SK-N-MC (cell line): ENCODE measurements at regions not wholly inside any gene's neighbourhood (a gene's known extent, or its start where the extent isn't known, plus 50 kb on each side); places are given as distances from the start of the nearest gene placed in this dataset.
A peak's percentile ranks its signal among the peaks of the same experiment; 100 is the strongest.

Experiments
- DNase-seq: peaks from one replicate; pipeline ENCODE4 v3.0.0-alpha.2; 2011; ENCODE audit warnings: low read depth, low spot score
- H3K27ac ChIP-seq: fragments of 200-600 bp; sonication (generic); 2 replicates; pipeline ENCODE4 v1.5.1; 2016; ENCODE audit warnings: mixed run types
- H3K36me3 ChIP-seq: fragments of 200-600 bp; sonication (generic); 2 replicates; pipeline ENCODE4 v1.6.1; 2017; ENCODE audit warnings: antibody characterized with exemption, low read length, mixed read lengths; ENCODE audit not compliant: insufficient read depth
- H3K4me3 ChIP-seq: fragments of 200-600 bp; sonication (generic); 2 replicates; pipeline ENCODE4 v1.5.1; 2016
- H3K9ac ChIP-seq: fragments of 200-600 bp; sonication (generic); 2 replicates; pipeline ENCODE4 v1.8.0; 2017; ENCODE audit warnings: mixed run types, mixed read lengths; ENCODE audit not compliant: insufficient read length
- H3K9me3 ChIP-seq: fragments of 200-600 bp; sonication (generic); 2 replicates; pipeline ENCODE4 v1.6.1; 2017; ENCODE audit warnings: low read depth, mild to moderate bottlenecking, antibody characterized with exemption, low read length, moderate library complexity, mixed read lengths
- EZH2 ChIP-seq: fragments of 200-600 bp; sonication (generic); IDR thresholded peaks from one replicate; pipeline ENCODE4 v1.6.1; 2017; ENCODE audit warnings: antibody characterized with exemption
- FOXP2 ChIP-seq: optimal IDR thresholded peaks from 2 replicates; pipeline ENCODE3; 2011; ENCODE audit warnings: mild to moderate bottlenecking, moderate library complexity; ENCODE audit not compliant: insufficient read depth; ENCODE audit errors: extremely low read length, control extremely low read depth
- POLR2AphosphoS5 ChIP-seq: IDR thresholded peaks from 2 replicates; pipeline ENCODE4 v1.6.1; 2012; ENCODE audit warnings: mild to moderate bottlenecking, low read depth, low read length, borderline replicate concordance

- no peak overlapping the region for H3K4me3 ChIP-seq
- no peak overlapping the region for H3K9ac ChIP-seq
- TF ChIP-seq EZH2 (no peak), POLR2AphosphoS5 (no peak), FOXP2 (no peak)
- no peaks in the 10 kb centered on the region for H3K36me3 ChIP-seq
- H3K9me3 ChIP-seq, result no peaks in the 10 kb centered on the region
- DNase-seq, result no peak
- no peak overlapping the region for H3K27ac ChIP-seq
Observed at GRCh38 chr1:57748719-57749118, 324.9 kb upstream of the DAB1 start.

DNA sequence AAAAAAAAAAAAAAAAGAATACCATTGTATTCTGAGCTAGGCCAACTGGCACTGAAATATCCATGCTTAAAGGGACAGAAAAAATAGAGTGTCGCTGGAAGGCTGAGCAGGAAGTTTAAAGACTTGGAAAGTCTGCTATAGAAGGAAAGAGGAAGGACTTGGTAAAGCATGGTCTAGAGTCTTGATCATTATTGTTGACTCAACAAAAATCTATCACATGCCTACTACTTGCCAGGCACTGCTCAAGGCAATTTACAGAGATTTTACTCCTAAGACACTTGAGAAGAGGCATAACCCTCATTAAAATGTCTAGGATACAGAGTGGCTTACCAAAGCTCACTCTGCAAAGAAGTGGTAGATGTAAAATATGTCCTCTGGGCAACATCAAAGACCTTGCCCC, 324.0 kb upstream of the DAB1 start:
- H3K4me3 ChIP-seq, result no peak overlapping the region
- H3K9me3 ChIP-seq, result no peaks in the 10 kb centered on the region
- H3K9ac ChIP-seq, result no peak overlapping the region
- no peaks in the 10 kb centered on the region for H3K36me3 ChIP-seq
- TF ChIP-seq POLR2AphosphoS5, result no peak
- no peak for TF ChIP-seq FOXP2
- no peak for TF ChIP-seq EZH2
- peak; percentile 30 for DNase-seq
- H3K27ac ChIP-seq, result no peak overlapping the region

GRCh38 chr1:57741521-57741920, 317.7 kb upstream of the DAB1 start:
- TF ChIP-seq FOXP2, result no peak
- no peak for TF ChIP-seq EZH2
- TF ChIP-seq POLR2AphosphoS5, result no peak
- H3K36me3 ChIP-seq, result no peaks in the 10 kb centered on the region
- no peaks in the 10 kb centered on the region for H3K9me3 ChIP-seq
- H3K4me3 ChIP-seq, result no peak overlapping the region
- no peak overlapping the region for H3K9ac ChIP-seq
- no peak overlapping the region for H3K27ac ChIP-seq
- no peak for DNase-seq

GRCh38 chr1:57736940-57737339, 313.1 kb upstream of the DAB1 start:
- H3K9ac ChIP-seq, result no peak overlapping the region
- no peaks in the 10 kb centered on the region for H3K36me3 ChIP-seq
- no peak for DNase-seq
- no peak overlapping the region for H3K27ac ChIP-seq
- H3K4me3 ChIP-seq, result no peak overlapping the region
- TF ChIP-seq EZH2, result no peak
- no peak for TF ChIP-seq POLR2AphosphoS5
- no peak for TF ChIP-seq FOXP2
- H3K9me3 ChIP-seq, result no peaks in the 10 kb centered on the region

DNA sequence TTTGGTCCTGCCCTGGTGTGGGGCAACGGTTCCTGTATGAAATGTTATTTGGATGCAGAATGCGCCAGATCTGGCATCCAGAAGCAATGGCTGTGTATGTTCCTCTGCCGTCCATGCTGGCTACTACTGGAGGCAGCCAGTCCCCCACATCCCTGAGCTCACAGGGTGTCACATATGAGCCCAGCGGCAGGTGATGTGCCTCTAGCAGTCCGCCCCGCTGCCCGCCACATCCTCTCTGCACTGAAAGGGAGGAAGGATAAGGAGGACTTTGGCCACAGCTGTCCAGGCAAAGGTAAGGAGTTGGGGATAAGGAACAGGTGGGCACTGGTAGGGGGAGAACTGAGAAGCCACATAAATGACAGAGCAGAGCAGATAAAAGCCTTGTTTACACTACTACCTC, 305.3 kb upstream of the DAB1 start:
- no peak for DNase-seq
- H3K9me3 ChIP-seq, result no peaks in the 10 kb centered on the region
- TF ChIP-seq POLR2AphosphoS5 (no peak), FOXP2 (no peak), EZH2 (no peak)
- H3K9ac ChIP-seq, result no peak overlapping the region
- H3K36me3 ChIP-seq, result no peaks in the 10 kb centered on the region
- no peak overlapping the region for H3K4me3 ChIP-seq
- H3K27ac ChIP-seq, result no peak overlapping the region

DNA sequence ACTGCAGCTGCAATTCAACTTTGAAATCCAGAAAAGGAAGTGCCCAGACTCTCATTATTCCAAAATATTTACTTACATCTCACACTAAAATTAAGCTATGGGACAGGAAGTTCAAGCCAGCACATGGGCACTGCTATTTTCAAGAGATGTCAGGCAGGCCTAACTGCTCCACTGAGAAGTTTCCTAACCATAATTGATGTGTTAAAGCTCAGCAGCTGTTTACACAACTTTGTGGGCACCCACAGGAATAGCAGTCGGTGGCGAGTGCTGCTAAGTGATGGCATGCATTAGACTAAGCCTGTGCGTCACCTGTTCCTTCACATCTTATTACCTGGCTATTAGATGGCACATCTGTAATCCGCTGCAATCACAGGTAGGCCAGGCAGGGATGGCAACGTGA, 303.3 kb upstream of the DAB1 start:
- no peak for TF ChIP-seq FOXP2
- TF ChIP-seq POLR2AphosphoS5, result no peak; the same call in 1 of the 2 replicates
- DNase-seq, result peak; percentile 57
- H3K4me3 ChIP-seq, result no peak overlapping the region
- H3K9me3 ChIP-seq, result no peaks in the 10 kb centered on the region
- peak overlapping the region; percentile 65 for H3K27ac ChIP-seq
- H3K9ac ChIP-seq, result no peak overlapping the region
- no peaks in the 10 kb centered on the region for H3K36me3 ChIP-seq

DNA sequence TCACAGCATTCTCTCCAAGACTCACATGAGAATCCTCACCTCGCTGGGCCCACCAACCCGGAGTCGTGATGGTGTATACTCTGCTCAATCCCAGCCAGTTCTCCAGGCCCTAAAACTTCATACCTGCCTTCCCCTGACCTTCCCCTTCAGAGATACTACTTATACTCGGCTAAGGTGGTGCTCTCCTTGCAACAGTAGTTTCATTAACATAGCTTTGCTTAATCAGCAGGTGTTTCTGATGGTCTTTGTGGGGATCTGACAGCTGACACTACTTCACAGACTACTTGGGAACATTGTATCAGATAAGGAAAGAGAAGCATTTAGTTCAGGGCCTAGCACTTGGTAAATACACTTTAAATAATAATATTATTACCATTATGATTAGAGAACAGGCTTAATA, 301.5 kb upstream of the DAB1 start:
- no peak overlapping the region for H3K4me3 ChIP-seq
- H3K27ac ChIP-seq, result no peak overlapping the region
- H3K9me3 ChIP-seq, result no peaks in the 10 kb centered on the region
- TF ChIP-seq POLR2AphosphoS5 (no peak), EZH2 (no peak), FOXP2 (no peak)
- no peak overlapping the region for H3K9ac ChIP-seq
- DNase-seq, result no peak
- H3K36me3 ChIP-seq, result no peaks in the 10 kb centered on the region

DNA sequence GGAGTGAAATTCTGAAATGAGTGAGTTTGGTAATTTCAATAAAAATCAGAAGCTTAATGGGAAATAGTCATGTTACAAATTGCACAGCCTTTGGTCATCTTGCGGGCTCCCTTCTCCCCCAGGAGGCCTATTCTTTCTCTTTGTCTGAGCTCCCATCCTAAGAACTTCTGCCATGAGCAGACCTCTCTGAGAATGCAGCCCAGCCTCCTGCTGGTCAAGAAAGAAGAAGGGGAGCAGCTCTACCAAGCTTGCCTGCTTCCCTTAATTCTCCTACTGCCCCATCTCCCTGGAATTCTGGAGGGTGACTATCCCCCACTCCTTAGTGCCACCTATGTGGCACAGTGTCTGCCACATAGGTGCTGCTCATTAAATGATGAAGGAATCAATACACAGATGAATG, 300.7 kb upstream of the DAB1 start:
- TF ChIP-seq FOXP2 (no peak), POLR2AphosphoS5 (no peak), EZH2 (no peak)
- H3K9me3 ChIP-seq, result no peaks in the 10 kb centered on the region
- no peaks in the 10 kb centered on the region for H3K36me3 ChIP-seq
- H3K4me3 ChIP-seq, result no peak overlapping the region; the same call in 1 of the 2 replicates
- no peak overlapping the region for H3K9ac ChIP-seq
- no peak for DNase-seq
- peak overlapping the region; percentile 76 for H3K27ac ChIP-seq

DNA sequence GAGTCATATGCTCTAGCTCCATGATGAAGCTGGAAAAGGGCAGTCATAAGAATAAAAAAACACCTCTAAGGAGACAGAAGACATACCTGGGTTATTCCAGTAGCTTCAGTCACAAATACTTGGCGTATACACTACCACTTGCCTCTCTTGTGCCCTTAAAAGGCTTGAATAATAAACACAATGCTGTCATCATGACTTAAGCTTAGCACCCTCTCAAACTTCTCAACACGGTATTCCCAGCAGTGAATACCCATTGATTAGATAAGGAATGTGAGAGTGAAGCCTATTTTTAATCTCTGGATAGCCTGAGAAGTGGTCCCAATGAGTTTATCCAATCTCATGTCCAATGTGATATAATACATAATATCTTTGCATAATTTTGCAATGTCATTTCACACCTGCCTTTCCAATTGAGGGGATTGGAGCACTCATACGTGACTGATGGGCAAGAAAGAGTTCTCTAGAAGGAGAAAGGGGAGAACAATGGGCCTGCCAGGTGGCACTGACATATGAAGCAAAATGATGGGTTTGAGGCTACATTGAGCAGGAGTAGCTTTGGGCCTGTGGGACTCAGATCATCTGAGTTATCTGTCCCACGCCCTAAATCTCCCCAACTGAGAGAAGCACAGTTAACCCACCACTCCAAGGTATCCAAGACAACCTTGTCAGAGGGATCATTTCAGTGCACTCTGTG, 298.6 kb upstream of the DAB1 start:
- DNase-seq, result no peak
- TF ChIP-seq EZH2 (no peak), FOXP2 (no peak), POLR2AphosphoS5 (no peak)
- H3K4me3 ChIP-seq, result no peak overlapping the region
- no peaks in the 10 kb centered on the region for H3K9me3 ChIP-seq
- H3K27ac ChIP-seq, result no peak overlapping the region
- H3K9ac ChIP-seq, result no peak overlapping the region
- H3K36me3 ChIP-seq, result no peaks in the 10 kb centered on the region

DNA sequence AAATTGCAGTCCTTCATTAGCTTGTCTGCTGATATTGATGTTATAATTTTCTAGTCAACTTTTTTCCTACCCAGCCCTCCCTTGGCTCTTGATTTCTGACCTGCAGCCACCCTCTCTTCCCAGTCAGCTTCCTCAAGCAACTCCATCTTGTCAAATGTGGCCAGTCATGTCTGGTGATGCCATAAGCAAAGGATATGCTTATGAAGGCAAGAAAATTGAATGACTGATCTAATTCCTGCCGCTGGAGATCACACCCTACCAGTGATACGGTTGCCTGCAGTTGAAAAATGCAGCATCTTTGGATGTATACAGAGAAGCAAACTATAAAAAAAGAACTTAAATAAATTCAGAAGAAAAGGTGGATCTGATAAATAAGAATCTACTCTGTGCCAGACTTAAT, 297.1 kb upstream of the DAB1 start:
- Histone ChIP-seq H3K4me3 (no peak overlapping the region), H3K36me3 (no peaks in the 10 kb centered on the region), H3K27ac (no peak overlapping the region), H3K9me3 (no peaks in the 10 kb centered on the region), H3K9ac (no peak overlapping the region)
- TF ChIP-seq FOXP2, result no peak
- no peak for TF ChIP-seq POLR2AphosphoS5
- TF ChIP-seq EZH2, result no peak
- no peak for DNase-seq
